ENCODE measurements at regions not wholly inside any gene's neighbourhood (a gene's known extent, or its start where the extent isn't known, plus 50 kb on each side); places are given as distances from the start of the nearest gene placed in this dataset.
"Not testable (repeated sequence)": the region's sequence is repeated elsewhere in the genome, so short reads cannot be mapped to it uniquely, and the experiment has no call there.

- DNase-seq, result no peak
Observed at GRCh38 chr10:117492504-117492903, 50.0 kb upstream of the EMX2 start.

DNA sequence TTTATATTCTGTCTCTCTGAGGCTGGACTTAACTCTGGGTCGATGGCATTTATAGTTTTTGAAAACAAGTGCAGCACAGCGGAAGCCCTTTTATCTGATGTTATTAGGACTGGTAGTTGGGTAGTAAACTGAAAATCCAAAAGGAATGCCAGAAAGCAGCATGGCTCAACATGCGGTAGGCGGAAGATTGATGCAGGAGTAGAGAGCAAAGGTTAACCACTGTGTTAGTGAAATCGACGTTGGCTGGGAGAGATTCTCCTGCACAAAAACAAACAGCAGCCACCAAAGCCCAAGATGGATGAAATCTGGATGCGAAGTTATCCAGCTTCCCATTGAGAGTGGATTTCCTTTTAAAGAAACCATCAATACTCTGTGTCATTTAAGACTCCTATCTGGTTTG lies 54.5 kb upstream of the EMX2 start:
- no peak for DNase-seq

DNA sequence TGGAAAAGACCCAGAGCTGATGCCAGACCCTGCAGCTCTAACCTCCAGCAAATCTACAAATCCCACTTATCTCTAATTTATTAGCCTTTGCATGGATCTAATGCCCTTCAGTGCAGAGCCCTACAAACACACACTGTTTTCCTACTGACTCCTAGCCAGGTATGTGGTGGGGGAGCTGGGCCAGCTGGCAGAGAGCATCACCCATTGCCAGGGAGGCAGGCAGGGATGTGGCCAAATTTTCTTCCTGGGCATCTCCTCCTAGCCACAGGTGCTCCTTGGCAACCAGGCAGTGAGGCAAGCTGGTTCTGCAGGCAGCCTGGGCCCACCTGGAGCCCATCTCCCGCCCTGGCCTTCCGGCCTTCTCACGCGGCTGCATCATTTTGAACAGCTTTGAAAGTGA lies 55.9 kb upstream of the EMX2 start:
- no peak for DNase-seq

DNA sequence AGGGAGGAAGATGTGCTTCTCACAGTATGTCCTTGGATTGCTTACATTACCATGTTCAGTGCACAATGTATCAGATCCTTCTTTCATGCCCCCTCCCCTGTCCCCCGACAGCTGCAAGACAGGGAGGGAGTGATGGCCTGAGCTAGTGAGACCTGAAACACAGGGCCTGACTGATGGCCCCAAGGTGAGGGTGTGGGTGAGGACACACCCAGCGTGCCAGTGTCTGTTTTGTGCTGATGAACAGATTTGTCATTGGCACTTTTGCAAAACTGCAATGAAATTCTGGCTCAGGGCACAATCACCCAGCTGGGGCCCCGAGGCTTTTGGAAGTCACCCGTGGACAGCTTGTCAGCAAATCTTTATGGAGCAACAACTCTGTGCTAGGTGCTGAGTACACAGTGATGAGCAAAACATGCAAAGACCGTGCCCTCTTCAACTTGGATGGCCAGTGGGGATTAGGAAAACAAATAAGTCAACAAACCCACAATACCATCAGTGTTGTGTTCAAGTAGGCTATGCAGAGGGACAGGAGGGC lies 59.4 kb upstream of the EMX2 start:
- DNase-seq, result no peak

GRCh38 chr10:117481011-117481410 lies 61.5 kb upstream of the EMX2 start:
- not testable (repeated sequence) for DNase-seq

GRCh38 chr10:117480097-117480496 lies 62.4 kb upstream of the EMX2 start:
- no peak for DNase-seq

DNA sequence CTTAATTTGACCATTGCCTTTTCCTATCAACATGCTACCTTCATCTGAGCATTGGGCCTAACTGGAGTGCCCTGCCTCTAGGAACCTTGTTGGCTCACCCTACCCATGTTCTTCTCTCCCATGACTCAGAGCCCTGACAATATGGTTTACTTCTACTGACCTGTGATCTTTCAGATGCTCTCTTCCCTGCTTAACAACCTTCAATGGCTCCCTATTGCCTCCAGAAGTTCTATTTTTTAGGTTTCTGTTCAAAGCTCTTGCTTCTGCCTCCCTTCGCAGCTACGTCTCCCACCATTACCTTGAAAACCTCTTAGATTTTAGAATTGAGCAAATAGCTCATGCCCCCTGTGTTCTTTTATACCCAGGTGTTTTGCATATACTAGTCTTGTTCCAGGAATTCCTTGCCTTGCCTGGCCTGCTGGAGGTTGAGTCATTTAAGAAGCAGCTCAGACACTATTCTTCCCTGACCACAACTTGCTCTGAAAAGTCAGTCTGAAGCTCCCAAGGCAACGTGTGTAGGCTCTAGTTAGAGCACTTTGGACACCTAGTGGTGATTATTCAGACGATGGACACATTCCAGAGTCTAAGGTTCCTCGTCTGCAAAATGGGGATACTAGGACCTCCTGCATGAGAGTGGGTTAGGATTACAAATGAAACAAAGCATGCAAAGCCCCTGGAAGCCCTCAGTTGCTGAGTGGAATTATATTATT lies 64.4 kb upstream of the EMX2 start:
- no peak for DNase-seq

GRCh38 chr10:117477211-117477947 lies 65.2 kb upstream of the EMX2 start:
- no peak for DNase-seq

- no peak for DNase-seq
Observed at GRCh38 chr10:117476716-117477115, 65.8 kb upstream of the EMX2 start.

DNA sequence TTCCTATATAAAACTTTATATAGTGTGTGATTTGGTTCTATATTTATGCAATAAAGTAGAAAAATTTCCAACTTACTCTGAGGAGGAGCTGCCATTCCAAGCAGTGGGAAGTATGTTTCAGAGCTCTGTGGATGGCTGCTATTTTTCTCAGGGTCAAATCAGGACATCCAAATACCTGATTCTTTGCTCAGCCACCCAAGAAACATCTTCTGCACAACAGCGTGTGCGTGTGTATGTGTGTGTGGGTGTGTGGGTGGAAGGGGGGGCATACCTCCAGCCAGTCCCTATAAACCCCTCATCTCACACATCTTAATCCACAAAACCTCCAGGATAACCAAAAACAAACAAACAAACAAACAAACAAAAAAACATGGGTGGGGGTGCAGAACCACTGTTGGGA lies 66.3 kb upstream of the EMX2 start:
- no peak for DNase-seq

GRCh38 chr10:117472872-117473271 lies 69.7 kb upstream of the EMX2 start:
- DNase-seq, result no peak

DNA sequence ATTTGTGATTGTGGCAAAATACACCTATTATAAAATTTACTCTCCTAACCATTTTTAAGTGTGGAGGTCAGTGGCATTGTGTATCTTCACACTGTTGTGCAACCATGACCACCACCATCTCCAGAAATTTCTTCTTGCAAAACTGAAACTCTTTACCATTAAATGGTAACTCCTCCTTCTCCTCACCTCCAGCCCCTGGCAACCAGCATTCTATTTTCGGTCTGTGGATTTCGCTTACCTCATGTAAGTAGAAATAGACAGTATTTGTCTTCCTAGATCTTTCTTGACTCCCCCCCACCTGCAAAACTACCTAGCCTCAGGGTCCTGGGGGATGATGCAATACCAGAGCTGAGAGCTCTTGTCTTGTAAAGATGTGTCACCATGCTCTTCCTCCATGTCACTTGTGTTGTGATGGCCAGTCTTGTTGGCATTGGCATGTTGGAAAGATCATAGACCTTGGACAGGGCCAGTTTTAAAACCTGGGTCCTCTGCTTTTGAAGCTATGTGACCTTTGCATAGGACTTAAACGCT lies 71.1 kb upstream of the EMX2 start:
- DNase-seq, result no peak

GRCh38 chr10:117470733-117471132 lies 71.8 kb upstream of the EMX2 start:
- DNase-seq, result no peak

DNA sequence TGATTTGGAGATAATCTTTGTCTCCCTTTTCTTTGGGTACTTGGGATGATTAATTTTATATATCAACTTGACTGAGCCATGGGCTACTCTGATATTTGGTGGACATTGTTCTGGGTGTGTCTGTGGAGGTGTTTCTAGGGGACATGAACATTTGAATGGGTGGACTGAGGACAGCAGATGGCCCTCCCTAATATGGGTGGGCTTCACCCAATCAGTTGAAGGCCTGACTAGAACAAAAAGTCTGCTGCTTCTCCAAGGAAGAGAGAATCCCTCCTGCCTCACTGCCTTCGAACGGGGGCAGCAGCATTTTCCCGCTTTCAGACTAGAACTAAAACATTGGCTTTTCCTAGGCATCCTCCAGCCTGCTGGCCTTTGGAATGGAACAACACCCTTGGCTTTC lies 73.9 kb upstream of the EMX2 start:
- no peak for DNase-seq

GRCh38 chr10:117464176-117464575 lies 78.4 kb upstream of the EMX2 start:
- DNase-seq, result no peak

DNA sequence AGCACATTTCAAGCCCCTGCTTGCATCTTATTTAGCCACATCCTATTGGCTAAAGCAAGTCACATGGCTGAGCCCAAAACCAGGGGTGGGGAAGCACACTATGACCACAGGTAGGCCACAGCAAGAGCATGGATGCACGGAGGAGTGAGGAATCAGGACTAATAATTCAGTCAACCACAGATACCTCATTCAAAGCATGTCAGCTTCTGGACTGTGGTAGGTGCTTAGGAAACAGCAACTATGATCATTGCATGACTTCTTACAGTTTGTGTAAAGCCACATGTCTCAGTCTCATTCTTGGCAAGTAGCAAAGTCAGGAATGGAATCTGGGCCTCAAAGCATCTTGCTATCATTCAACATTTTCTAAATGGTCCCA lies 79.0 kb upstream of the EMX2 start:
- DNase-seq, result no peak

DNA sequence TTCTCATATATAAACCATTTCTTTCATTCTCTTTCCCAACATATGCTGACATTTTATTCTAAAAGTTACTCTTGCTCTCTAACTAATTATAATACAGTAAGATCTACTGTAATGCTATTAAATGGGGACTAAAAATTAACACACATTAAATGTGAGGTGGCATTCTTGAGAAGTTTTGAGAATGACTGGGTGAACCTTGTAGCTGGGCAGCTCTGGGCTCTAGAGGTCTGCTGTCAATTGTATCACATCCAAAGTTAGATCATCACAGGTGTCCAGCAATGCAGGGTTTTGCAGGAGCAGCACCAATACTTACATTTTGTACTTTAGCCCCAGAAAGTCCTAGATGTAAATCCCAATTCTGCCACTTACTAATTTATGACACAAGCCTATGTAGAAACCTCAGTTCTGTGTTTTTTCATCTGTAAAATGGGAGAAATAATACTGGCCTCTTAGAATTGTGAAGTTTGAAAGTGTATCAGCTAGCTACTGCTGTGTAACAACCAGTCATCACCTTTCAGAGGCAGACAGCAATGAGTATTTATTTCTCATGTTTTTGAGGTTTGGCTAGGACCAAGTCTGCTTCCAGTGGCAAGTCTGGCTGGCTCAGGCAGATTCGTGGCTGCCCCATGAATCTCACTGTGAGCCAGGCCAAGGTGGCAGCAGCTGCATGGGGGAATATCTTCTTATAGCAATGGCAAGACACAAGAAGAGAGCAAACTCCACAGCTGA lies 79.6 kb upstream of the EMX2 start:
- DNase-seq, result no peak

- no peak for DNase-seq
Observed at GRCh38 chr10:117462424-117462792, 80.1 kb upstream of the EMX2 start.

- no peak for DNase-seq
Observed at GRCh38 chr10:117461766-117462423, 80.7 kb upstream of the EMX2 start.

DNA sequence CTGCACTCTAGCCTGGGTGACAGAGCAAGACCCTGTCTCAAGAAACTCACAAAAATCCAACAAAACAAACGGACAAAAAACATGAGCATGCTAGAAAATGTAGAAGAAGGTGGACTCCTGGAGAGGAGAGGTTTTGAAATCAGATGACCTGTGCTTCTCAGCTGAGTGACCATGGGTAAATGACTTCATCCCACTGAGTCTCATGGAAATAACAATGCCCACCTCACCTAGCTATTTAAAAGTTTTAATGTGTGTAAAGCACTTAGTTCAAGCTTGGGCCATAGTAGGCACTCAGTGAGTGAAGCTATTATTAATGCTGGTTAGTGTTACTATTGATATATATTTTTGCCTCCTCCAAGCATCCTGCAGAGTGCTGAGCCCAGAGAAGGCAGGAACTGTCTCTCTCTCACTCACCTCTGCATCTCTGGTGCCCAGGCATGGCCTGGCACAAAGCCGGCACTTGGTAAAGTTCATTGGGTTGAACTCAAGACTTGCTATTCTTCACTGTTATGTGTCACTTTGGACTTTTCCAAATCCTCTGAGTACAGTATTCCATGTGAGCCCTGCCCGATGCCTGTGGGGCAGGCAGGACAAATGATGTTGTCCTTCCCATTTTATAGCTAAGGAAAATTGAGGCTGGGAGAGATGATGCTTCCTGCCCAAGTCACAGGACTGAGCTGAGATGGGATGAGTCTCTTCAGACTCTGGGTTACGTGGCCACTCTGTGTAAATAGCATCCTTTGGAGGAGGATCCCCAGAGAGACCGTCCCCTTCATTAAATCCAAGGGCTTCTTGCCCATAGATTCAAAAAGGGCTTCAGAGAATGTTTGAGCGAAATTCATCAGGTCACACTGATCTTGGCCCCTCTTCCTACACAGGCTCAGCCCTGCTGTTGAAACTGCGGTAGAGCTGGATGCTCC lies 81.4 kb upstream of the EMX2 start:
- DNase-seq, result no peak

GRCh38 chr10:117458571-117458970 lies 83.3 kb upstream of the PDZD8 start:
- no peak for DNase-seq

GRCh38 chr10:117457932-117458331 lies 82.7 kb upstream of the PDZD8 start:
- DNase-seq, result no peak
